ENCODE measurements at regions not wholly inside any gene's neighbourhood (a gene's known extent, or its start where the extent isn't known, plus 50 kb on each side); places are given as distances from the start of the nearest gene placed in this dataset.

- DNase-seq, result no peak
These were observed 49.8 kb upstream of the RAP1B start for GRCh38 chr12:68560851-68561422.
